ENCODE measurements at regions not wholly inside any gene's neighbourhood (a gene's known extent, or its start where the extent isn't known, plus 50 kb on each side); places are given as distances from the start of the nearest gene placed in this dataset.

- DNase-seq = no peak
Observed at GRCh38 chr3:139778682-139779233, 101.0 kb upstream of the NMNAT3 start.

- no peak for DNase-seq
Observed at GRCh38 chr3:139774560-139775302, 97.0 kb upstream of the NMNAT3 start.

- DNase-seq = no peak
Observed at GRCh38 chr3:139772539-139773500, 95.0 kb upstream of the NMNAT3 start.

- DNase-seq = no peak
Observed at GRCh38 chr3:139771331-139771730, 93.6 kb upstream of the NMNAT3 start.

DNA sequence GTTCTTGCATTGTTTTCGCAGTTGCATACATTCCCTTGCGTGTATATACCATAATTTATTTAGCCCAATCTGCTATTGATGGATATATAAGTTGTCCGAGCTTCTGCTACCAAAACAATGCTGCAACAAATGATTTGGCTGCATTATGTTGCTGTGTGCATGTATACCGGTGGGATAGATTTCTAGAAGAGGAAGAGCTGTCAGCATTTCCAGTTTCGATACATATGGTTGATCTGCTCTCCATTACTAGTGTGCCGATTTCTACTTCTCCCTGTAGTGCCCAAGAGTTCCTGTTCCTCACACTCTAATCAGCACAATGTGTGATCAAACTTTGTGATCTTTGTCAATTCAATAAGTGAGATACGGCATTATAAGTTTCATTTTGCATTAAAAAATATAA is 92.8 kb upstream of the NMNAT3 start:
- DNase-seq = no peak

DNA sequence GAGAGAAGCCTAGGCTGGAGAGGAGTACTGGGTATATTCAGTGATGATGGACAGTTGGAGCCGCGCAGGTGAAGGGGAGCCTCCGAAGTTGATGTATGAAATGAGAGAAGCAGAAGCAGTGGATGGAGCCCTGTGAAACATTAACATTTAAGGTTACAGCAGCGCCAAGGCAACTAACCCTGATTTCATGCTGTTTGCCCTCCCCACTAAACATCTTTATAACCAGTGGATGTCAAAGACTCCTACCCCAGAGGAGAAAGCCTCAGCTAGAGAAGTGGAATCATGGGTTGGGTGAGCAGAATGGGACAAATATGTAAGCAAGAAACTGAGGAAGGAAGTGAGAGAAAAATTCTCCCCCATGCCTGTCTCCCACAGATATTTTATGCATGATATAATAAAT is 92.0 kb upstream of the NMNAT3 start:
- DNase-seq = no peak

DNA sequence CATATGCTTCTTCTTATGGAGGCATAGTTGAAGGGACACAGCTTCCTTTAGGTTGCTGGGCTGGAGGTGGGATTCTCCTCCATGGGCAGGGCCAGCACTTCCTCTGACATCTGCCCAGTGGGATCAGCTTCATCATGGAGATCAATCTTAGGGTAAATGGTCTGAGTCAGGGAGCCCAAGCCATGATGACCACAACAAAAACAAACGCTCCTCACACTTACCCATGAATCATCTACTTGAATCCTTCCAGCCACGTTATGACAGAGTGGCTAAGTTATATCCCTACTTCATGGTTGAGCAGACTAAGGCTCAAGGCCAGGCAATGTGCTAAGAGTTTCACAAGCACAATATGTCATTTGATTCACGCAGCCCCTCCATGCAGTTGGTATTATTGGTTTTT is 87.2 kb upstream of the NMNAT3 start:
- DNase-seq = no peak

GRCh38 chr3:139764069-139764905 is 86.5 kb upstream of the NMNAT3 start:
- DNase-seq = no peak

DNA sequence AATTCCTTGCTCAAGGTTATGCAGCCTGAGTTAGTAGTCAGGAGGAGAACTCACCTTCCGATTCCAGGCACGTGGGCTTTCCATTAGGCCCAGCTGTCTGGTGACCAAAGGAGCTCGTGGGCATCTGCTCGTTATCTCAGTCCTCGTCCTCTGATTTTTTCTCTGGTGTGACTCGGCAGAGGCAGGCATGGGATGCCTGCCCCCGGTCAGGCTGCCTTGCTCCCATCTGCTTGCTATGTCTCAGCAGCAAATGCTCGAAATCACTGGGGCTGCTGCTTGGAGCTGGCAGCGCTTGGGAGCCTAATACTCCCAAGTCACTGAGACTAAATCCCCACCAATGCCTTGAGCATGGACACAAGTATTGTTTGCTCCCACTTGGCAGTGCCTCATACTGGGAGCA is 84.5 kb upstream of the NMNAT3 start:
- DNase-seq = no peak

GRCh38 chr3:139759470-139759869 is 81.7 kb upstream of the NMNAT3 start:
- DNase-seq = no peak

- no peak for DNase-seq
Observed at GRCh38 chr3:139758654-139759291, 81.0 kb upstream of the NMNAT3 start.

DNA sequence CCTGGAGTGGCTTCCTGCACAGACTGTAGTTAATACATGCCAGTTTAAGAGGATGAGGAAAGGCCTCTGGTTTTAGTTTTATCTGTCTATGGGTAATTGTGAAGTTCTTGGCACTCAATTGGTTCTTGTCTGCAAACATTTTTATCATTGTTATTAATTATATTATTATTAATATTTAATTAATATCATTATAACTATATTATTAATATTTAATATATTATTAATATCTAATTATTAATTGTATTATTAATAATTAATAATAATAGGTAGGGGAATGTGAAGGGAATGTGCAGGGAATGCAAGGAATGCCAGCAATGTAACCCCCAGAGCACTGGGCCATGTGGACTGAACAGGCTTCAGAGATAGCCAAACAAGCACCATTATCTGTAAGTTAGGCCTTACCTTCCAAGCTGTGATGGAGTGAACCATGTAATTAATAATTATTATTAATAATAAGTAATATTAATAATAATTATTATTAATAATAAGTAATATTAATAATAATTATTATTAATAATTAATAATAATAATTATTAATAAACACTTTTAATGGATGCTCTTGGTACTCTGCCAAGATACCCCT is 79.8 kb upstream of the NMNAT3 start:
- DNase-seq = no peak

DNA sequence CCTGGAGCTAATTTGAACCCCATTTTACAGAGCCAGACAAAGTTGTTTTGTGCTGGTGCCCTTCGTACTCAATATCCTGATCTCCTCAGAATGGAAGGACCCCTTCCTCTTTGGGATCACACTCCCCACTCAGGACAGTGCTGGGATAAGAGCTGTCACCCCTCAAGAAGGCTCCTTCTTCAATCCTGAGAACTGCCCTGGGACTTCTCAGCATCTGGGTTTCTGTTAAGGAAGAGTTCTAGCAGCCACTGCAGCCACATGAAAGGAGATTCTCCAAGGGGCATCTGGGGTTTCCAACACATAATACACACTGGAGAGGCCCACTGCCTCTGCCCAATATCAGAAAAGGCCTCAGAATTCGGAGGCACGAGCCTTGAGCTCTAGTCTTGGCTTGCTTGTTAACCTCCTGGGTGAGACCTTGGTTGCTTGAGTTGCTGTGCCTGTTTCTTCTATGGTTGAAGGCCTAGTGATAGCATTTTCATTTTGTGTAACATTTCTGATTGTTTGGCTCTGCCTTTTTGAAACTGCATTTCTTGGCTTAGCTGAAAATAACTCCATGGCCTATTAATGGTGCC is 78.8 kb upstream of the NMNAT3 start:
- DNase-seq = no peak

GRCh38 chr3:139755551-139755950 is 77.8 kb upstream of the NMNAT3 start:
- no peak for DNase-seq

DNA sequence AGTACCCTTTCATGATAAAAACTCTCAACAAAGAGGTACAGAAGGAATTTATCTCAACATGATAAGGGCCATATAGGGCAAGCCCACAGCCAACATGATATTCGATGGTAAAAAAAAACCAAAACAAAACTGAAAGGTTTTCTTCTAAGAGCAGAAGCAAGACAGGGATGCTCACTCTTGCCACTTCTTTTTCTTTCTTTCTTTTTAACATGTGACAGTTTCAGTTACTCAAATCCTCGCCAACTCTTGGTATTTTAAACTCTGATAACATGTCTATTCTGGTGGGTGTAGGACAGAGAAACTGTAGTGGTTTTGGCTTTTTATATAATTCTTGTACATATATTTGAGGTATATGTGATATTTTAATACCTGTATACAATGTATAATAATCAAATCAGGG is 74.0 kb upstream of the NMNAT3 start:
- DNase-seq = no peak

DNA sequence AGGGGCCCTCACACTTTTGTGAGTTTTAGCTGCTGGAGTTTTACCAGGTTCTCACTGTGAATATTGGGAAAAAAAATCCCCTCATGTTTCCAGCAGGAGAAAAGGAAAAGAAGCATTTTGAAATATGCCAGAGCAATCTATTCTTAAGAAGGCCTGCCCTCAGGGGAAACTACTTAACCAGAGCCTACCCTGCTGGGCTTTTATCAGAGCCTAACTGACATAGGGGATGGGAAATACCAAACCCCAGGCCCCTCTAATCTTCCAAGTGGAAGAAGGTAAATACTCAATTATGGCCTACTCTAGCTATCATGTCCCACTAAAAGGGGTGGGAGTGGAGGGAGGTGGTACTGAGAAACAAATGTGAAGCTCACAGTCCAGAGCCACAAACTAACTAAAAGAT is 68.7 kb upstream of the NMNAT3 start:
- no peak for DNase-seq

- DNase-seq = no peak
Observed at GRCh38 chr3:139745831-139746230, 68.1 kb upstream of the NMNAT3 start.

DNA sequence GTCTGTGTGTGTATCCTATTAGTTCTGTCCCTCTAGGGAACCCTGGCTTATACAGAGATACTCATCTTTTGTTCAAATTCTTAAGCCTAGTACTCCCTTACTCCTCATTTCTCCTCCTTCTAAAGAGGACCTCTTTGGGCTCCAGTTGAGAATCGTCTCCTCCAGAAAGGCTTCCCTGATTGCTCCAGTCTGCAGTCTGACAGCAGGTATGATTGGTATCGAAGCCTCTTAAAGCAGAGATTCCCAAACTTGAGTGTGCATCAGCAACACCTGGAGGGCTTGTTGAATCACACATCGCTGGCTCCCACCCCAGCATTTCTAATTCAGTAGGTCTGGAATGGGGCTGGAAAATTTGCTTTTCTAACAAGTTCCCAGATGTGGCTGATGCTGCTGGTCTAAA is 60.9 kb upstream of the NMNAT3 start:
- no peak for DNase-seq

DNA sequence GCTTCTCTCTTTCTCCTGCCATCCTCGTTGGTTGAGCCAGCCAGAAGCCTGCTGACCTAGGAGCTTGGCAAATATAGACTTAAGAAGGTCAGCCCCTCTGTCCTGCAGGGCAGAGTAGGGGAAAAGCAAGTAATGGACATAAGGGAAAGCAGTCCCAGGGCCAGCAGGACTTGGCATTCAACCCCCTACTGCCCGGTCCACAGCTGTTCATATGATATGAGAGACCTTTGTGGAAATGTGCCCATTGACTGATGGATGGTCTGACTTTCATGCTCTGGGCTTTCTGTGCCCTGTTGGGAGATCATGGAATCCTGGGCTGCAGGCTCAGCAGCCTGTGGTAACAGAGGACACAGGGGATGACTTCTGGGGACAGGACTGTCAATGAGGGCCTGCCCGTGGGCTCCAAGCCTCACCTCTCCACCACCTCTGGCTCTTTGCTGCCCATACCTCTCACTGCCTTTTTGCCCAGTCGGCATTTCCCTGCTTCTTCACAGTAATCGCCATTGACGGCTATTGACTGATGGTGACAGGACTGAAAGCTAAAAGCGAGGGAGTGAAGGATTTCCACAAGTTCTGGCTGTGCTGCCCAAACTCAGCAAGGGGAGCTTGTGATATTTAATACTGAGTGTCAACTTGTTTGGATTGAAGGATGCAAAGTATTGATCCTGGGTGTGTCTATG is 60.0 kb upstream of the NMNAT3 start:
- DNase-seq = no peak

DNA sequence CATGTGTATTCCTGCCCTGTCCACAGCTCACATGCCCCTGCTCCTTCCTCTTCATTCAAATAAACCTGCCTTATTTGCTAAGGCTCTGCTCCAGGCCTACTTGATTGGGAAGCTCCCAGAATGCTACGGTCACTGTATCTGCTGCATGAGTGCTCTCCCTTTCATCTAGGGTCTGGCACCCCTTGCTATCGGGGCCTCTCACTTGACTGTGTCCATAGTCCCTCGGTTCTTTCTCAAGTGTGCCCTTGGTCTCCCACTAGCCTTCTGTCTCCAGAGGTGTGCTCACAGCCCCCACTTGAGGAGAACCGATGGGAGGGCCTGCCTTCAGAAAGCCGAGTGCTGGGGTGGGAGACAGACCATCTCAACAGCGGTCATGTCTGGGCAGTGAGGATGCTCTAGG is 57.4 kb upstream of the NMNAT3 start:
- DNase-seq = no peak

GRCh38 chr3:139732729-139733128 is 55.0 kb upstream of the NMNAT3 start:
- DNase-seq = no peak
